Naive thymus-derived CD8-positive, alpha-beta T cell (primary cell): ENCODE measurements at regions not wholly inside any gene's neighbourhood (a gene's known extent, or its start where the extent isn't known, plus 50 kb on each side); places are given as distances from the start of the nearest gene placed in this dataset.
A peak's percentile ranks its signal among the peaks of the same experiment; 100 is the strongest.
"Not testable (repeated sequence)": the region's sequence is repeated elsewhere in the genome, so short reads cannot be mapped to it uniquely, and the experiment has no call there.

Experiments
- ATAC-seq, 2 donors: fragments of 150-1000 bp; cut with Tn5 transposase in 1 of 2; sonication (Bioruptor Pico), chemical (Tn5 transposase) in 1 of 2; 1 replicate in 1 of 2; 2 replicates in 1 of 2; pipeline ENCODE4 v1.10.0; 2021; ENCODE audit warnings: mild to moderate bottlenecking in 2 of 2, moderate library complexity in 2 of 2
- POLR2A ChIA-PET: fragments of 350-600 bp; sonication (Branson Sonifier 250); formaldehyde crosslinking; loops from one replicate; lab custom pipeline; 2021; ENCODE audit warnings: antibody characterized with exemption; lab: Charles Lee
- DNase-seq, 10 donors: peaks; one replicate each; pipeline versions ENCODE4 v3.0.0 to v3.0.0-alpha.2; 2020 to 2022
- H3K27ac Mint-ChIP-seq, 10 donors: one replicate each; pipeline ENCODE4 v1.8.0; 2020 to 2022; ENCODE audit warnings: mild to moderate bottlenecking in 10 of 10, mixed read lengths in 10 of 10, moderate library complexity in 4 of 10, inconsistent platforms in 1 of 10
- H3K27me3 Mint-ChIP-seq, 5 donors: one replicate each; pipeline ENCODE4 v1.8.0; 2021 to 2022; ENCODE audit warnings: mixed read lengths in 5 of 5
- H3K36me3 Mint-ChIP-seq, 3 donors: one replicate each; pipeline ENCODE4 v1.8.0; 2020 to 2022; ENCODE audit warnings: mixed read lengths in 3 of 3, mild to moderate bottlenecking in 2 of 3, inconsistent platforms in 1 of 3
- H3K4me1 Mint-ChIP-seq, 4 donors: one replicate each; pipeline ENCODE4 v1.8.0; 2021 to 2022; ENCODE audit warnings: mixed read lengths in 4 of 4
- H3K4me3 Mint-ChIP-seq, 10 donors: one replicate each; pipeline ENCODE4 v1.8.0; 2020 to 2022; ENCODE audit warnings: mild to moderate bottlenecking in 10 of 10, mixed read lengths in 10 of 10, moderate library complexity in 6 of 10, inconsistent platforms in 1 of 10
- H3K9me3 Mint-ChIP-seq, 9 donors: one replicate each; pipeline ENCODE4 v1.8.0; 2020 to 2022; ENCODE audit warnings: mixed read lengths in 9 of 9, mild to moderate bottlenecking in 3 of 9, inconsistent platforms in 1 of 9, moderate library complexity in 1 of 9

DNA sequence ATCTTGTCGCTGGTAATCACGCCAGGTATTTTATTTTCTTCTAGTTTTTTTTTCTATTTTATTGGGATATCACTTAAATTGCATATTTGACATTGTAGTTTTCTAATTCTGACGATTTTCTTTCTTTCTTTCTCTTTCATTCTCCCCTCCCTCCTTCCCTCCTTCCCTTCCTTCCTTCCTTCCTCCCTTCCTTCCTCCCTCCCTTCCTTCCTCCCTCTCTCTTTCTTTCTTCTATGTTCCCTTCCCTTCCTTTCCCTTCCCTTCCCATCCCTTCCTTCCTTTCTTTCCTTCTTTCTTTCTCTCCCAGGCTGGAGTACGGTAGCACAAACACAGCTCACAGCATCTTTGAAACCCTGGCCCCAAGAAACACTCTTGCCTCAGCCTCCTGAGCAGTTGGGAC lies 100.6 kb upstream of the BCL6 start:
- Mint-ChIP-seq H3K36me3 (no peaks in the 10 kb centered on the region), H3K4me3 (no peak overlapping the region), H3K27me3 (no peaks in the 10 kb centered on the region), H3K4me1 (peaks cover 0 to 9% (median 0%) of the 10 kb centered on the region in 4 donors), H3K27ac (peak overlapping the region in 1 of 10 donors; percentile 70), H3K9me3 (peaks cover 0 to 3% (median 0%) of the 10 kb centered on the region in 9 donors)
- DNase-seq, result no peak
- POLR2A ChIA-PET, result no interaction called here
- ATAC-seq, result no peak

- H3K4me3 Mint-ChIP-seq, result no peak overlapping the region
- H3K27ac Mint-ChIP-seq, result no peak overlapping the region
- no peak for DNase-seq
- H3K9me3 Mint-ChIP-seq, result peaks cover 0 to 5% (median 0%) of the 10 kb centered on the region in 9 donors
- POLR2A ChIA-PET, result interaction anchor here (0.6 kb wide), 2 partner anchors 59 to 237 kb away, joined by 3 to 4 read pairs; no protein-coding TSS in a partner anchor
- peaks cover 0 to 9% (median 0%) of the 10 kb centered on the region in 4 donors for H3K4me1 Mint-ChIP-seq
- no peaks in the 10 kb centered on the region for H3K27me3 Mint-ChIP-seq
- H3K36me3 Mint-ChIP-seq, result peaks cover 0 to 3% (median 0%) of the 10 kb centered on the region in 3 donors
- ATAC-seq, result no peak
These were observed 103.1 kb upstream of the BCL6 start for GRCh38 chr3:187848401-187848800.

- POLR2A ChIA-PET, result no interaction called here
- no peak overlapping the region for H3K27ac Mint-ChIP-seq
- no peak overlapping the region for H3K4me3 Mint-ChIP-seq
- no peak for DNase-seq
- peaks cover 0 to 3% (median 0%) of the 10 kb centered on the region in 3 donors for H3K36me3 Mint-ChIP-seq
- peaks cover 0 to 5% (median 0%) of the 10 kb centered on the region in 9 donors for H3K9me3 Mint-ChIP-seq
- peaks cover 0 to 9% (median 0%) of the 10 kb centered on the region in 4 donors for H3K4me1 Mint-ChIP-seq
- no peak for ATAC-seq
- no peaks in the 10 kb centered on the region for H3K27me3 Mint-ChIP-seq
These were observed 103.9 kb upstream of the BCL6 start for GRCh38 chr3:187849016-187849654.

DNA sequence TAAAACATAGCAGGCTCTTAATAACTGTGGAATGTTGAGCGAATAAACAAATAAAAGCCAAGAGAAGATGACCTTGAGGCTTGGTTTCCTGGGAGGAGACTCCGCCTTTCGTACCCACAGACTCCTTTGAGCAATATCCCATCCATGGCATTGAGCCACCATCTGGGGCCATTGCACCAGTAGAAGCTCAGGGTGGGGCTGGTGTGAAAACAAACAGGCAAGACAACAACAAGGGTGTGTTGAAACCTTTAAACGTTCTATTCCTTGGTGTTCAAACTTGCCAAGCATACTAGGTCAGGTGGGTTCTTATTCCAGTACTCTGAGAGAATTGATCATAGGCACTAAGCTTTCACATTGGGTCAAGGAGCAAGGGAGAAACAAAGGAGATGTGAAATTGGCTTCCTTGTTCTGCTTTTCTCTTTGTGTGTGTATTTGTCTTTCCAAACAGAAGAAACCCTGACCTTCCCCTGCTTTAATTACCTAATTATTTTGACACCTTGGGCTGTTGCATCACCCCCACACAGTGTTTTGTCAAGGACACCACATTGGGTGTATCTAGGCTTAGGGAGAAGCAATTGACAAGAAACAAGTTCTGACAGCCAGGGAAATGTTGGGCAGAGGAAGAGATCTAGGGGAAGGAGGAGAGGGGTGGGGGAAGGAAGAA lies 105.1 kb upstream of the BCL6 start:
- POLR2A ChIA-PET, result no interaction called here
- peaks cover 0 to 9% (median 0%) of the 10 kb centered on the region in 4 donors for H3K4me1 Mint-ChIP-seq
- no peak for ATAC-seq
- no peak overlapping the region for H3K4me3 Mint-ChIP-seq
- peaks cover 0 to 5% (median 0%) of the 10 kb centered on the region in 9 donors for H3K9me3 Mint-ChIP-seq
- H3K36me3 Mint-ChIP-seq, result peaks cover 0 to 3% (median 0%) of the 10 kb centered on the region in 3 donors
- no peak for DNase-seq
- H3K27me3 Mint-ChIP-seq, result no peaks in the 10 kb centered on the region
- no peak overlapping the region for H3K27ac Mint-ChIP-seq

GRCh38 chr3:187852842-187853730 lies 107.8 kb upstream of the BCL6 start:
- peak overlapping the region in 2 of 10 donors; percentile 13 to 31 for H3K27ac Mint-ChIP-seq

DNA sequence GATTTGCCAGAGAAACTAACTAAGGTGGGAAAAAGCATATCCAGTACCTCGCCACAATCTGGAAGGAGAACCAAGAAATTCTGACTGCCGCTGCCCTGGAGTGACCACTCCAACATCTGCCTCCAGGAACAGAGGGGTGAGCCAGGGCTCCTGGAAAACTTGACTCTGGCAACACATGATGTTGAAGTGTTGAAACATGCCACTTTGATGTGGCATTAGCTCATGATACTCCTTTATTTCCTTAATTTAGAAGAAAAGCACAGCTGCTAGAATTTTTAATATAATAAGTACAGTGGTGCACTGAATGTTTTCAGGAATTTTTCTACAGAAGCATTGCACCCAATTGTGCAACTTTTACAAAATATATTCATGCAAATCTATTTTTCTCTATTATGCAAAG lies 109.9 kb upstream of the BCL6 start:
- Mint-ChIP-seq H3K27ac (no peak overlapping the region), H3K27me3 (no peaks in the 10 kb centered on the region), H3K4me1 (peaks cover 0 to 6% (median 0%) of the 10 kb centered on the region in 4 donors), H3K9me3 (peaks cover 0 to 7% (median 0%) of the 10 kb centered on the region in 9 donors), H3K36me3 (peaks cover 0 to 5% (median 0%) of the 10 kb centered on the region in 3 donors), H3K4me3 (no peak overlapping the region)
- ATAC-seq, result no peak
- POLR2A ChIA-PET, result no interaction called here
- DNase-seq, result no peak

More at GRCh38 chr3:187852842-187853730, 107.8 kb upstream of the BCL6 start:
- Mint-ChIP-seq H3K4me3 (no peak overlapping the region), H3K27me3 (no peaks in the 10 kb centered on the region), H3K36me3 (peaks cover 0 to 5% (median 0%) of the 10 kb centered on the region in 3 donors), H3K4me1 (peaks cover 0 to 9% (median 0%) of the 10 kb centered on the region in 4 donors), H3K9me3 (peaks cover 0 to 5% (median 0%) of the 10 kb centered on the region in 9 donors)
- ATAC-seq, result no peak
- POLR2A ChIA-PET, result no interaction called here
- no peak for DNase-seq

GRCh38 chr3:187856555-187856954 lies 111.3 kb upstream of the BCL6 start:
- POLR2A ChIA-PET, result interaction anchor here (0.6 kb wide), 1 partner anchor 636 kb away, joined by 3 read pairs; no protein-coding TSS in a partner anchor
- Mint-ChIP-seq H3K4me3 (no peak overlapping the region), H3K27ac (no peak overlapping the region), H3K4me1 (no peaks in the 10 kb centered on the region), H3K36me3 (peaks cover 0 to 8% (median 7%) of the 10 kb centered on the region in 3 donors), H3K9me3 (peaks cover 0 to 22% (median 6%) of the 10 kb centered on the region in 9 donors), H3K27me3 (no peaks in the 10 kb centered on the region)
- DNase-seq (no peak), ATAC-seq (no peak)

DNA sequence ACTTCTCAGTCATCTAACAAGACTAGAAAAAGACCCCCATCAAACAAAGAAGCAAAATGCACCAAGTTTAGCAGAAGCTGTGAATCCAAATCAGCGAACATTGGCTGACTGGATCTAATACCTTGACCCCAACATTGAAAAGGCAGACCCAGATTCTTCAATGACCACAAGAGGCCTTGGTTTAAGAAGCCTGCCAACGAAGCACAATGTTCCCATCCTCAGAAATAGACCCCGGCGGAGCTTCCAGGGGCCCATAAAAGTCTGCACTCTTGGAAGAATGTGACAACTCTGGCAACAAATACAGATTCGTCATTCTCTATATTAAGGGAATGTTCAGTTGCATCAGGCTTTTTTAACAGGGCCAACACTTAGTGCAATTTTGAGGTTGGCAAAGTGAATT lies 112.8 kb upstream of the BCL6 start:
- POLR2A ChIA-PET, result no interaction called here
- no peak overlapping the region for H3K4me3 Mint-ChIP-seq
- no peaks in the 10 kb centered on the region for H3K4me1 Mint-ChIP-seq
- no peak for ATAC-seq
- no peak for DNase-seq
- H3K27ac Mint-ChIP-seq, result no peak overlapping the region
- no peaks in the 10 kb centered on the region for H3K27me3 Mint-ChIP-seq
- peaks cover 0 to 11% (median 5%) of the 10 kb centered on the region in 3 donors for H3K36me3 Mint-ChIP-seq
- peaks cover 0 to 21% (median 10%) of the 10 kb centered on the region in 9 donors for H3K9me3 Mint-ChIP-seq

DNA sequence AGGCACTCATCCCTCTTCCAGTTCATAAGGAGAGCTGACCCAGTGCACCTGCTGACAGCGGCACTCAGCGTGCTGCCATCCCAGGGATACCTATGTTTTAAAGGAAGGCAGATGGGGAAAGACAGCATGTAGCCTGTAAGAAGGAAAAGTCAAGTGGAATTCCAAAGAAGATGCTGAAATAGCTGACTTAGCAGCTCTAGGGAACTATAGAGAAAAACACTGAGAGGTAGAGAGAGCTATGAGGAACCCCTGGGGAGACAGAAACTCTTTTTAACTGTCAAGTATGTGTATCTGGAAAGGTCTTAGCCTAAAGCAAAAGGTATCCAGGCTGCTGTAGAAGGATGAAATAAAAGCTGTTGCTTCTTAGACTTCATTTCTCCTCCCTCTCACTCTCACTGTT lies 113.4 kb upstream of the BCL6 start:
- DNase-seq (no peak), ATAC-seq (no peak)
- Mint-ChIP-seq H3K4me3 (no peak overlapping the region), H3K27me3 (no peaks in the 10 kb centered on the region), H3K9me3 (peaks cover 0 to 21% (median 10%) of the 10 kb centered on the region in 9 donors), H3K27ac (no peak overlapping the region), H3K4me1 (no peaks in the 10 kb centered on the region), H3K36me3 (peaks cover 0 to 11% (median 5%) of the 10 kb centered on the region in 3 donors)
- POLR2A ChIA-PET, result no interaction called here

DNA sequence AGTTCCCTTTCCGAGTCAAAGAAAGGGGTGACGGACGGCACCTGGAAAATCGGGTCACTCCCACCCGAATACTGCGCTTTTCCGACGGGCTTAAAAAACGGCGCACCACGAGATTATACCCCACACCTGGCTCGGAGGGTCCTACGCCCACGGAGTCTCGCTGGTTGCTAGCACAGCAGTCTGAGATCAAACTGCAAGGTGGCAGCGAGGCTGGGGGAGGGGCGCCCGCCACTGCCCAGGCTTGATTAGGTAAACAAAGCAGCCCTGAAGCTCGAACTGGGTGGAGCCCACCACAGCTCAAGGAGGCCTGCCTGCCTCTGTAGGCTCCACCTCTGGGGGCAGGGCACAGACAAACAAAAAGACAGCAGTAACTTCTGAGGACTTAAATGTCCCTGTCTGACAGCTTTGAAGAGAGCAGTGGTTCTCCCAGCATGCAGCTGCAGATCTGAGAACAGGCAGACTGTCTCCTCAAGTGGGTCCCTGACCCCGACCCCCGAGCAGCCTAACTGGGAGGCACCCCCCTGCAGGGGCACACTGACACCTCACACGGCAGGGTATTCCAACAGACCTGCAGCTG lies 117.5 kb upstream of the BCL6 start:
- Mint-ChIP-seq H3K4me3 (peak overlapping the region in 4 of 10 donors; percentile 30 to 69 (median 64)), H3K36me3 (peaks cover 0 to 11% (median 3%) of the 10 kb centered on the region in 3 donors), H3K27ac (peak overlapping the region in 1 of 10 donors; percentile 72), H3K9me3 (peaks cover 0 to 21% (median 10%) of the 10 kb centered on the region in 9 donors)
- H3K4me1 Mint-ChIP-seq, ATAC-seq, POLR2A ChIA-PET, H3K27me3 Mint-ChIP-seq: not testable (repeated sequence)
- peak in 1 of 10 donors; percentile 13 for DNase-seq

DNA sequence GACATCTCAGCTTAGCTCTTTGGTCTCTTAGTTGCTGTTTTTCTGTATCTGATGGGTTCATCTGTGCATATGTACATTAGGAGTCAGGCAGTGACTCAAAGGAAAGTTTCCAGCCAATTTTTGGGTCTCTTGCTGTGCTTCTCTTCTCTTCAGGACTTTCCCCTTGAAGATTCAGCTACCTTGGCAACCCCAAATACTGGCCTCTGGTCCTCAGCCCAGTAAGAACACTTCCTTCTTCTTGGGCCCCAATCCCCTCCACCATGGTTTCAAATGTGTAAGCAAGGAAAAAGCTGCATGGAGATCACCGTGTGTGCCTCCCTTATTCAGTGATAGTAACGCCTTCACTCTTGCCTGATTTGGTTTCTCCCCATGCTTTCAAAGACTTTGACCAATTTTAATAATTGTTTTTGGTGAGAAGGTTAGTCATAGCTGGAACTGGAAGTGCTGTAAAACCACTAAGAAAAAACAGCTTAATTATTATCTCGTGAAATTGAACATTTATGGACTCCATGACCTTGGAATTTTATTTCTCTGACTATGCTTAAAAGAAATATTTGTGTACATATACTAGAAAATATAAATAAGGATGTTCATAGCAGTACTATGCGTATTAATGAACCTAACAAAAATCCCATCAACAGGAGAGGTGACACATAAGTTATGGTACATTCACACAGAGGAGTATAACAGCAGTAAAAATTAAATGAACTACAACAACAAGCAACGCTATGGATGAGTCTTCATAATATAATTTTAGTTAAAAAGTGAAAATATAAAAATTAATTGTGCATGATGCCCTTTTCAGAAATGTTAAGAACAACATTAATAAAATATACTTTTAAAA lies 125.3 kb upstream of the BCL6 start:
- Mint-ChIP-seq H3K36me3 (no peaks in the 10 kb centered on the region), H3K27ac (peak overlapping the region in 1 of 10 donors; percentile 48)
- no peak for ATAC-seq

More for the DNA sequence above, 125.3 kb upstream of the BCL6 start:
- no peaks in the 10 kb centered on the region for H3K27me3 Mint-ChIP-seq
- no peak for DNase-seq
- POLR2A ChIA-PET, result no interaction called here
- no peaks in the 10 kb centered on the region for H3K4me1 Mint-ChIP-seq
- peaks cover 0 to 1% (median 0%) of the 10 kb centered on the region in 9 donors for H3K9me3 Mint-ChIP-seq
- H3K4me3 Mint-ChIP-seq, result no peak overlapping the region
